SIG-M5 (cell line): ENCODE measurements at regions not wholly inside any gene's neighbourhood (a gene's known extent, or its start where the extent isn't known, plus 50 kb on each side); places are given as distances from the start of the nearest gene placed in this dataset.

Experiments used
- DNase-seq: peaks from one replicate; lab custom pipeline; 2025; lab: John Stamatoyannopoulos, UW

- no peak for DNase-seq
Observed at GRCh38 chr16:64165368-64165767, 956.5 kb downstream of the CDH11 start.

- no peak for DNase-seq
Observed at GRCh38 chr16:64162613-64163375, 959.1 kb downstream of the CDH11 start.

GRCh38 chr16:64159976-64160375 lies 961.9 kb downstream of the CDH11 start:
- DNase-seq: no peak

- DNase-seq: no peak
Observed at GRCh38 chr16:64158941-64159588, 962.8 kb downstream of the CDH11 start.

- DNase-seq: no peak
Observed at GRCh38 chr16:64153718-64154117, 968.1 kb downstream of the CDH11 start.

- DNase-seq: no peak
Observed at GRCh38 chr16:64151990-64152767, 969.7 kb downstream of the CDH11 start.

- no peak for DNase-seq
Observed at GRCh38 chr16:64150193-64150592, 971.7 kb downstream of the CDH11 start.

- no peak for DNase-seq
Observed at GRCh38 chr16:64149756-64150155, 972.1 kb downstream of the CDH11 start.

- DNase-seq: no peak
Observed at GRCh38 chr16:64148356-64148755, 973.5 kb downstream of the CDH11 start.

- DNase-seq: no peak
Observed at GRCh38 chr16:64147941-64148340, 973.9 kb downstream of the CDH11 start.

- DNase-seq: no peak
Observed at GRCh38 chr16:64144617-64145016, 977.2 kb downstream of the CDH11 start.

GRCh38 chr16:64138621-64139020 lies 983.2 kb downstream of the CDH11 start:
- no peak for DNase-seq

- DNase-seq: no peak
Observed at GRCh38 chr16:64138006-64138405, 983.9 kb downstream of the CDH11 start.

GRCh38 chr16:64136743-64137142 lies 985.1 kb downstream of the CDH11 start:
- no peak for DNase-seq

- DNase-seq: no peak
Observed at GRCh38 chr16:64136314-64136713, 985.5 kb downstream of the CDH11 start.

- DNase-seq: no peak
Observed at GRCh38 chr16:64133366-64133765, 988.5 kb downstream of the CDH11 start.

GRCh38 chr16:64132759-64133361 lies 989.0 kb downstream of the CDH11 start:
- DNase-seq: no peak

- DNase-seq: no peak
Observed at GRCh38 chr16:64132190-64132589, 989.7 kb downstream of the CDH11 start.

GRCh38 chr16:64131423-64131822 lies 990.4 kb downstream of the CDH11 start:
- no peak for DNase-seq

- DNase-seq: no peak
Observed at GRCh38 chr16:64130140-64130539, 991.7 kb downstream of the CDH11 start.

- DNase-seq: no peak
Observed at GRCh38 chr16:64122177-64122576, 999.7 kb downstream of the CDH11 start.

GRCh38 chr16:64121473-64121872 lies 1000.4 kb downstream of the CDH11 start:
- DNase-seq: no peak

GRCh38 chr16:64116151-64116550 lies 1005.7 kb downstream of the CDH11 start:
- DNase-seq: no peak
